HEK293T (cell line): ENCODE measurements at regions not wholly inside any gene's neighbourhood (a gene's known extent, or its start where the extent isn't known, plus 50 kb on each side); places are given as distances from the start of the nearest gene placed in this dataset.

Experiments
- ARNT ChIP-seq: fragments of 450-650 bp; IDR thresholded peaks from 2 replicates; pipeline ENCODE4 v1.6.1; 2017; ENCODE audit warnings: mild to moderate bottlenecking
- CTBP1 ChIP-seq: fragments of 450-650 bp; IDR thresholded peaks from 2 replicates; pipeline ENCODE4 v1.6.1; 2016; ENCODE audit warnings: borderline replicate concordance
- FOXA1 ChIP-seq: fragments of 450-650 bp; IDR thresholded peaks from 2 replicates; pipeline ENCODE4 v1.6.1; 2016; ENCODE audit warnings: mild to moderate bottlenecking
- FOXK2 ChIP-seq: fragments of 450-650 bp; IDR thresholded peaks from 2 replicates; pipeline ENCODE4 v1.6.1; 2016; ENCODE audit warnings: mild to moderate bottlenecking
- FOXM1 ChIP-seq: fragments of 450-650 bp; IDR thresholded peaks from 2 replicates; pipeline ENCODE4 v1.6.1; 2017; ENCODE audit warnings: mild to moderate bottlenecking, borderline replicate concordance
- HDGF ChIP-seq: fragments of 450-650 bp; IDR thresholded peaks from 2 replicates; pipeline ENCODE4 v1.6.1; 2017; ENCODE audit warnings: antibody characterized with exemption, borderline replicate concordance
- LEF1 ChIP-seq: fragments of 450-650 bp; IDR thresholded peaks from 2 replicates; pipeline ENCODE4 v1.6.1; 2017; ENCODE audit warnings: mild to moderate bottlenecking, borderline replicate concordance
- SP1 ChIP-seq: fragments of 450-650 bp; IDR thresholded peaks from 2 replicates; pipeline ENCODE4 v1.6.1; 2017
- SUZ12 ChIP-seq: fragments of 450-650 bp; IDR thresholded peaks from 2 replicates; pipeline ENCODE4 v1.6.1; 2016; ENCODE audit warnings: mild to moderate bottlenecking
- TARDBP ChIP-seq: fragments of 450-650 bp; IDR thresholded peaks from 2 replicates; pipeline ENCODE4 v1.6.1; 2016
- ZNF384 ChIP-seq: fragments of 450-650 bp; IDR thresholded peaks from 2 replicates; pipeline ENCODE4 v1.6.1; 2016

GRCh38 chr3:99366663-99367429 lies 271.5 kb upstream of the COL8A1 start:
- no peak for TF ChIP-seq FOXA1
- TF ChIP-seq TARDBP, result no peak
- no peak for TF ChIP-seq CTBP1
- TF ChIP-seq LEF1, result no peak
- TF ChIP-seq SUZ12, result no peak
- no peak for TF ChIP-seq FOXK2
- no peak for TF ChIP-seq HDGF
- no peak for TF ChIP-seq ZNF384
- no peak for TF ChIP-seq FOXM1
- no peak for TF ChIP-seq SP1
- no peak for TF ChIP-seq ARNT
